OCI-LY3 (cell line): ENCODE measurements at regions not wholly inside any gene's neighbourhood (a gene's known extent, or its start where the extent isn't known, plus 50 kb on each side); places are given as distances from the start of the nearest gene placed in this dataset.

Experiments
- H2AFZ ChIP-seq: fragments of 200-600, 300-600 bp; shearing (Covaris generic); 2 replicates; pipeline ENCODE4 v1.6.0; 2014; ENCODE audit warnings: antibody characterized with exemption, low read depth, low read length
- H3K27ac ChIP-seq: fragments of 200-600, 300-600 bp; sonication (generic); 2 replicates; pipeline ENCODE4 v1.5.1; 2014; ENCODE audit warnings: mild to moderate bottlenecking, low read length, moderate library complexity, mixed read lengths
- H3K27me3 ChIP-seq: fragments of 200-600, 300-600 bp; sonication (generic); 2 replicates; pipeline ENCODE4 v1.6.1; 2014; ENCODE audit warnings: low read depth, low read length, mixed read lengths
- H3K36me3 ChIP-seq: fragments of 200-600, 300-600 bp; sonication (generic); replicated peaks from 2 replicates; pipeline ENCODE3; 2014; ENCODE audit warnings: low read depth, low read length, mixed read lengths
- H3K4me1 ChIP-seq: fragments of 300-600, 200-600 bp; sonication (generic); 2 replicates; pipeline ENCODE4 v1.6.1; 2014; ENCODE audit warnings: low read length, mixed read lengths
- H3K4me2 ChIP-seq: fragments of 200-600, 300-600 bp; sonication (generic); 2 replicates; pipeline ENCODE4 v1.6.1; 2014; ENCODE audit warnings: low read length, mixed read lengths
- H3K4me3 ChIP-seq: fragments of 300-600, 200-600 bp; sonication (generic); 2 replicates; pipeline ENCODE4 v1.5.1; 2014; ENCODE audit warnings: antibody characterized with exemption, mild to moderate bottlenecking, low read length, moderate library complexity
- H3K79me2 ChIP-seq: fragments of 300-600, 200-600 bp; shearing (Covaris generic); 2 replicates; pipeline ENCODE4 v1.6.1; 2014; ENCODE audit warnings: mild to moderate bottlenecking, low read length, mixed read lengths
- H3K9ac ChIP-seq: fragments of 300-600, 200-600 bp; shearing (Covaris generic); 2 replicates; pipeline ENCODE4 v1.6.0; 2014; ENCODE audit warnings: mild to moderate bottlenecking, low read length, moderate library complexity
- H3K9me3 ChIP-seq: fragments of 200-600, 300-600 bp; shearing (Covaris generic); 2 replicates; pipeline ENCODE4 v1.6.1; 2014; ENCODE audit warnings: low read length, mixed read lengths; ENCODE audit not compliant: insufficient read depth
- H4K20me1 ChIP-seq: fragments of 200-600, 300-600 bp; sonication (generic); 2 replicates; pipeline ENCODE4 v1.6.1; 2016; ENCODE audit warnings: low read length, mixed read lengths; ENCODE audit not compliant: insufficient read depth
- CTCF ChIP-seq: fragments of 200-600, 300-600 bp; sonication (generic); IDR thresholded peaks from 2 replicates; pipeline ENCODE4 v1.5.1; 2014; ENCODE audit warnings: antibody characterized with exemption, low read length, low read depth
- EZH2phosphoT487 ChIP-seq: fragments of 200-600 bp; shearing (Covaris generic); IDR thresholded peaks from 2 replicates; pipeline ENCODE4 v1.6.1; 2018; ENCODE audit warnings: antibody characterized with exemption, mixed run types, low read depth

GRCh38 chr5:88140856-88141752 is 127.5 kb downstream of the TMEM161B start:
- H3K36me3 ChIP-seq, result no peaks in the 10 kb centered on the region
- H3K9me3 ChIP-seq, result no peaks in the 10 kb centered on the region
- 0 out of 2 replicates have a peak overlapping the region, but pooled peaks have one; percentile 15 for H2AFZ ChIP-seq
- H3K9ac ChIP-seq, result no peak overlapping the region
- H4K20me1 ChIP-seq, result no peaks in the 10 kb centered on the region
- H3K4me2 ChIP-seq, result peak overlapping the region; percentile 53
- peaks cover 5% of the 10 kb centered on the region for H3K27me3 ChIP-seq
- no peak overlapping the region for H3K27ac ChIP-seq
- H3K4me1 ChIP-seq, result no peaks in the 10 kb centered on the region
- H3K79me2 ChIP-seq, result no peaks in the 10 kb centered on the region
- peak overlapping the region; percentile 88 for H3K4me3 ChIP-seq
- peak; percentile 35 for TF ChIP-seq CTCF
- no peak for TF ChIP-seq EZH2phosphoT487

GRCh38 chr5:88140396-88140855 is 128.2 kb downstream of the TMEM161B start:
- Histone ChIP-seq H3K9ac (no peak overlapping the region), H3K4me1 (no peaks in the 10 kb centered on the region), H3K9me3 (no peaks in the 10 kb centered on the region), H4K20me1 (no peaks in the 10 kb centered on the region), H3K79me2 (no peaks in the 10 kb centered on the region), H3K27ac (no peak overlapping the region), H3K36me3 (no peaks in the 10 kb centered on the region), H3K4me2 (no peak overlapping the region), H2AFZ (no peak overlapping the region), H3K27me3 (peaks cover 5% of the 10 kb centered on the region), H3K4me3 (no peak overlapping the region)
- TF ChIP-seq EZH2phosphoT487, result no peak
- TF ChIP-seq CTCF, result no peak

- Histone ChIP-seq H3K4me1 (no peaks in the 10 kb centered on the region), H3K4me3 (no peak overlapping the region), H2AFZ (no peak overlapping the region), H3K79me2 (no peaks in the 10 kb centered on the region), H3K4me2 (no peak overlapping the region), H3K9ac (no peak overlapping the region), H4K20me1 (no peaks in the 10 kb centered on the region), H3K27me3 (no peaks in the 10 kb centered on the region), H3K27ac (no peak overlapping the region), H3K9me3 (no peaks in the 10 kb centered on the region), H3K36me3 (no peaks in the 10 kb centered on the region)
- TF ChIP-seq EZH2phosphoT487 (no peak), CTCF (no peak)
Observed at GRCh38 chr5:88130211-88130815, 138.3 kb downstream of the TMEM161B start.

- H3K9ac ChIP-seq, result no peak overlapping the region
- no peaks in the 10 kb centered on the region for H3K9me3 ChIP-seq
- H2AFZ ChIP-seq, result no peak overlapping the region
- H4K20me1 ChIP-seq, result no peaks in the 10 kb centered on the region
- no peaks in the 10 kb centered on the region for H3K27me3 ChIP-seq
- no peak overlapping the region for H3K4me3 ChIP-seq
- H3K79me2 ChIP-seq, result no peaks in the 10 kb centered on the region
- H3K4me1 ChIP-seq, result no peaks in the 10 kb centered on the region
- TF ChIP-seq EZH2phosphoT487 (no peak), CTCF (no peak)
- no peak overlapping the region for H3K4me2 ChIP-seq
- no peaks in the 10 kb centered on the region for H3K36me3 ChIP-seq
- no peak overlapping the region for H3K27ac ChIP-seq
Observed at GRCh38 chr5:88128813-88129212, 139.8 kb downstream of the TMEM161B start.
